Heart left ventricle (tissue), 16 donors: ENCODE measurements at regions not wholly inside any gene's neighbourhood (a gene's known extent, or its start where the extent isn't known, plus 50 kb on each side); places are given as distances from the start of the nearest gene placed in this dataset.
A peak's percentile ranks its signal among the peaks of the same experiment; 100 is the strongest.
"Not testable (repeated sequence)": the region's sequence is repeated elsewhere in the genome, so short reads cannot be mapped to it uniquely, and the experiment has no call there.

ENCODE experiments used
- ATAC-seq, 4 donors: fragments of 200-7000 bp; cut with Tn5 transposase; one replicate each; pipeline ENCODE4 v1.9.1; 2020 to 2022; ENCODE audit warnings: moderate library complexity in 4 of 4, mild to moderate bottlenecking in 3 of 4, moderate number of reproducible peaks in 1 of 4
- DNase-seq, 5 donors: peaks; one replicate each; pipeline ENCODE4 v3.0.0-alpha.2; 2020
- H3K27ac ChIP-seq, 12 donors: fragments of 200-600 bp; sonication (generic) in 4 of 12; one replicate each; pipeline versions ENCODE4 v1.5.0 to v1.8.0; 2016 to 2022; ENCODE audit warnings: mild to moderate bottlenecking in 2 of 12
- H3K27me3 ChIP-seq, 9 donors: fragments of 200-600 bp; sonication (generic) in 2 of 9; one replicate each; pipeline versions ENCODE4 v1.5.1 to v1.8.0; 2016 to 2022; ENCODE audit warnings: mild to moderate bottlenecking in 3 of 9
- H3K36me3 ChIP-seq, 9 donors: fragments of 200-600 bp; sonication (generic) in 2 of 9; one replicate each; pipeline versions ENCODE4 v1.5.0 to v1.8.0; 2018 to 2022; ENCODE audit warnings: mild to moderate bottlenecking in 2 of 9
- H3K4me1 ChIP-seq, 12 donors: fragments of 200-600 bp; sonication (generic) in 4 of 12; one replicate each; pipeline versions ENCODE4 v1.5.0 to v1.8.0; 2016 to 2022; ENCODE audit warnings: mild to moderate bottlenecking in 3 of 12
- H3K4me3 ChIP-seq, 12 donors: fragments of 200-600 bp; sonication (generic) in 4 of 12; one replicate each; pipeline versions ENCODE4 v1.5.0 to v1.8.0; 2017 to 2022; ENCODE audit warnings: mild to moderate bottlenecking in 9 of 12, moderate library complexity in 4 of 12
- H3K9me3 ChIP-seq, 12 donors: fragments of 200-600 bp; sonication (generic) in 4 of 12; one replicate each; pipeline versions ENCODE4 v1.5.0 to v1.8.0; 2016 to 2022; ENCODE audit warnings: mild to moderate bottlenecking in 1 of 12
- CTCF ChIP-seq, 12 donors: fragments of 200-600 bp; sonication (generic) in 4 of 12; IDR thresholded peaks; one replicate each; pipeline versions ENCODE4 v1.5.0 to v1.8.0; 2018 to 2022; ENCODE audit warnings: antibody characterized with exemption in 12 of 12, mild to moderate bottlenecking in 5 of 12
- POLR2A ChIP-seq, 2 donors: fragments of 450-650 bp; IDR thresholded peaks; one replicate each; pipeline ENCODE4 v1.6.1; 2017; ENCODE audit warnings: antibody characterized with exemption in 2 of 2, mild to moderate bottlenecking in 2 of 2, moderate library complexity in 2 of 2
- WGBS, 4 donors: extraction: QIAGEN DNeasy Blood & Tissue Kit in 2 of 4; methylation state at CpG; one replicate each; pipeline versions ENCODE4 v1.1.5 to v1.1.7; 2013 to 2018; 5-methylcytosine and 5-hydroxymethylcytosine counted together
- intact Hi-C, 10 donors: fragments of 100-400 bp; cut with DNase I; formaldehyde crosslinking; loops; one replicate each; pipeline versions ENCODE4 v1.11.1 to v1.14.2; 2022
- donor health status: ischemic (EF 13 %, LVEDD 7.1; RV severe dilation, severe dysfunction).
- donor health status: healthy with polysubstance abuse.
- donor health status: DM: no; HTN: yes; CAD: no.
- donor health status: DM: no; HTN: no; CAD: no.
- donor health status: ischemic (EF 25% LVEDD 6.9; RV normal size, moderate dysfunction).
- donor health status: ischemic (EF 25% LVEDD 5.7; RV mildly dilated, moderate dysfunction).
- donor health status: healthy.
- donor health status: DM: yes; HTN: yes; CAD: no.
- donor health status: ischemic (EF 35%, LVEDD 5.7; RV mildly dilated, moderate dysfunction).
- donor health status: nonischemic (EF 11% LVEDD 7.7; RV severe dilation, severe dysfunction).
- donor health status: DM: yes; HTN: yes; CAD: no.
- donor health status: PGD.
- donor health status: ischemic (EF 29% LVEDD 5.4; RV normal size, mild dysfunction).
- donor health status: nonischemic (EF 23%, LVEDD 6.1; RV moderate dilation, normal function).

GRCh38 chr20:56914532-56914931 lies 285.4 kb downstream of the TFAP2C start:
- no peaks in the 10 kb centered on the region for H3K4me1 ChIP-seq
- WGBS, 4 donors, result 77 to 83% (median 80%) methylated on average over 5 of the region's 5 CpGs
- DNase-seq (no peak), ATAC-seq (no peak)
- intact Hi-C loops, result no loop called here
- no peaks in the 10 kb centered on the region for H3K9me3 ChIP-seq
- peaks cover 0 to 8% (median 0%) of the 10 kb centered on the region in 9 donors for H3K27me3 ChIP-seq
- H3K27ac ChIP-seq, result no peak overlapping the region
- TF ChIP-seq POLR2A (IDR thresholded peaks at IDR 0.05), result no peak
- TF ChIP-seq CTCF (IDR thresholded peaks at IDR 0.05), result no peak
- no peaks in the 10 kb centered on the region for H3K36me3 ChIP-seq
- H3K4me3 ChIP-seq, result no peak overlapping the region

- Histone ChIP-seq H3K4me1 (no peaks in the 10 kb centered on the region), H3K27me3 (peaks cover 0 to 13% (median 1%) of the 10 kb centered on the region in 9 donors), H3K4me3 (no peak overlapping the region), H3K27ac (no peak overlapping the region), H3K9me3 (no peaks in the 10 kb centered on the region), H3K36me3 (no peaks in the 10 kb centered on the region)
- TF ChIP-seq POLR2A (IDR thresholded peaks at IDR 0.05) (no peak), CTCF (IDR thresholded peaks at IDR 0.05) (no peak)
- WGBS, 4 donors, result 85 to 90% (median 88%) methylated on average over 10 of the region's 10 CpGs
- DNase-seq (no peak), ATAC-seq (no peak)
- intact Hi-C loops, result no loop called here
Observed at GRCh38 chr20:56916345-56916622, 287.2 kb downstream of the TFAP2C start.

GRCh38 chr20:56920041-56920440 lies 290.9 kb downstream of the TFAP2C start:
- H3K27ac ChIP-seq, H3K4me3 ChIP-seq, ATAC-seq, H3K4me1 ChIP-seq, H3K9me3 ChIP-seq, H3K36me3 ChIP-seq, DNase-seq, intact Hi-C loops: not testable (repeated sequence)
- WGBS, 4 donors, result 70 to 79% (median 71%) methylated on average over 4 of the region's 4 CpGs
- H3K27me3 ChIP-seq, result peaks cover 0 to 38% (median 27%) of the 10 kb centered on the region in 9 donors

- Histone ChIP-seq H3K36me3 (no peaks in the 10 kb centered on the region), H3K9me3 (no peaks in the 10 kb centered on the region), H3K27me3 (peaks cover 8 to 62% (median 52%) of the 10 kb centered on the region in 9 donors), H3K27ac (no peak overlapping the region), H3K4me1 (peaks cover 0 to 19% (median 10%) of the 10 kb centered on the region in 12 donors), H3K4me3 (no peak overlapping the region)
- ATAC-seq (no peak), DNase-seq (no peak)
- intact Hi-C loops, result no loop called here
- TF ChIP-seq CTCF (IDR thresholded peaks at IDR 0.05) (no peak), POLR2A (IDR thresholded peaks at IDR 0.05) (no peak)
- 70 to 75% (median 74%) methylated on average over 9 of the region's 9 CpGs for WGBS, 4 donors
Observed at GRCh38 chr20:56922497-56922896, 293.4 kb downstream of the TFAP2C start.

- peaks cover 18 to 82% (median 68%) of the 10 kb centered on the region in 9 donors for H3K27me3 ChIP-seq
Observed at GRCh38 chr20:56924292-56925081, 295.4 kb downstream of the TFAP2C start.

More at GRCh38 chr20:56924292-56925081, 295.4 kb downstream of the TFAP2C start:
- Histone ChIP-seq H3K4me3 (peak overlapping the region in 2 of 12 donors; percentile 31 to 37), H3K9me3 (no peaks in the 10 kb centered on the region), H3K4me1 (peaks cover 0 to 19% (median 10%) of the 10 kb centered on the region in 12 donors), H3K36me3 (no peaks in the 10 kb centered on the region), H3K27ac (no peak overlapping the region)
- intact Hi-C loops, result no loop called here
- ATAC-seq (no peak), DNase-seq (no peak)
- WGBS, 4 donors, result 10 to 17% (median 13%) methylated on average over 34 of the region's 34 CpGs
- TF ChIP-seq CTCF (IDR thresholded peaks at IDR 0.05), result no peak
- no peak for TF ChIP-seq POLR2A (IDR thresholded peaks at IDR 0.05)
